ENCODE measurements at regions not wholly inside any gene's neighbourhood (a gene's known extent, or its start where the extent isn't known, plus 50 kb on each side); places are given as distances from the start of the nearest gene placed in this dataset.

GRCh38 chr1:173415905-173416450 is 61.2 kb upstream of the PRDX6 start:
- no peaks in the 10 kb centered on the region for H3K36me3 Mint-ChIP-seq (ENCODE audit: low read depth)
- H3K27me3 Mint-ChIP-seq (ENCODE audit: low read depth), result no peaks in the 10 kb centered on the region
- peak overlapping the region; percentile 3 for H3K27ac Mint-ChIP-seq (ENCODE audit: unreplicated experiment)

GRCh38 chr1:173417563-173417962 is 59.6 kb upstream of the PRDX6 start:
- Mint-ChIP-seq H3K4me1 (peaks cover 15% of the 10 kb centered on the region), H3K4me3 (no peak overlapping the region), H3K36me3 (ENCODE audit: low read depth) (no peaks in the 10 kb centered on the region), H3K27ac (ENCODE audit: unreplicated experiment) (no peak overlapping the region), H3K9me3 (no peaks in the 10 kb centered on the region), H3K27me3 (ENCODE audit: low read depth) (no peaks in the 10 kb centered on the region)
- DNase-seq (ENCODE audit: low read depth, low spot score), result no peak
- no peak for TF ChIP-seq CTCF (conservative IDR thresholded peaks at IDR 0.05)

More at GRCh38 chr1:173415905-173416450, 61.2 kb upstream of the PRDX6 start:
- no peak overlapping the region for H3K4me3 Mint-ChIP-seq
- no peaks in the 10 kb centered on the region for H3K9me3 Mint-ChIP-seq
- TF ChIP-seq CTCF (conservative IDR thresholded peaks at IDR 0.05), result no peak
- no peak for DNase-seq (ENCODE audit: low read depth, low spot score)
- peaks cover 15% of the 10 kb centered on the region for H3K4me1 Mint-ChIP-seq

- H3K9me3 Mint-ChIP-seq, result no peaks in the 10 kb centered on the region
- no peaks in the 10 kb centered on the region for H3K36me3 Mint-ChIP-seq (ENCODE audit: low read depth)
- no peak overlapping the region for H3K27ac Mint-ChIP-seq (ENCODE audit: unreplicated experiment)
- TF ChIP-seq CTCF (conservative IDR thresholded peaks at IDR 0.05), result no peak
- H3K27me3 Mint-ChIP-seq (ENCODE audit: low read depth), result no peaks in the 10 kb centered on the region
- DNase-seq (ENCODE audit: low read depth, low spot score), result no peak
- peaks cover 15% of the 10 kb centered on the region for H3K4me1 Mint-ChIP-seq
- no peak overlapping the region for H3K4me3 Mint-ChIP-seq
These were observed 58.8 kb upstream of the PRDX6 start for GRCh38 chr1:173418107-173418985.

GRCh38 chr1:173420330-173420806 is 56.8 kb upstream of the PRDX6 start:
- H3K9me3 Mint-ChIP-seq, result no peaks in the 10 kb centered on the region
- no peaks in the 10 kb centered on the region for H3K36me3 Mint-ChIP-seq (ENCODE audit: low read depth)
- no peaks in the 10 kb centered on the region for H3K27me3 Mint-ChIP-seq (ENCODE audit: low read depth)
- peak; percentile 70 for DNase-seq (ENCODE audit: low read depth, low spot score)
- peak; percentile 98 for TF ChIP-seq CTCF (conservative IDR thresholded peaks at IDR 0.05)
- H3K27ac Mint-ChIP-seq (ENCODE audit: unreplicated experiment), result peak overlapping the region; percentile 63
- H3K4me3 Mint-ChIP-seq, result no peak overlapping the region
- H3K4me1 Mint-ChIP-seq, result peaks cover 11% of the 10 kb centered on the region

GRCh38 chr1:173421286-173421685 is 55.8 kb upstream of the PRDX6 start:
- H3K27me3 Mint-ChIP-seq (ENCODE audit: low read depth), result no peaks in the 10 kb centered on the region
- TF ChIP-seq CTCF (conservative IDR thresholded peaks at IDR 0.05), result no peak
- DNase-seq (ENCODE audit: low read depth, low spot score), result no peak
- no peaks in the 10 kb centered on the region for H3K36me3 Mint-ChIP-seq (ENCODE audit: low read depth)
- no peak overlapping the region for H3K4me3 Mint-ChIP-seq
- no peak overlapping the region for H3K27ac Mint-ChIP-seq (ENCODE audit: unreplicated experiment)
- no peaks in the 10 kb centered on the region for H3K9me3 Mint-ChIP-seq
- peaks cover 6% of the 10 kb centered on the region for H3K4me1 Mint-ChIP-seq
